Skeletal muscle satellite cell (primary cell): ENCODE measurements at regions not wholly inside any gene's neighbourhood (a gene's known extent, or its start where the extent isn't known, plus 50 kb on each side); places are given as distances from the start of the nearest gene placed in this dataset.

Experiments
- H3K27me3 ChIP-seq: 2 replicates; pipeline ENCODE4 v1.7.0; 2013; ENCODE audit warnings: low read length; ENCODE audit not compliant: control insufficient read depth, insufficient read depth
- H3K36me3 ChIP-seq: 2 replicates; pipeline ENCODE4 v1.7.0; 2013; ENCODE audit warnings: mild to moderate bottlenecking, control low read depth, low read length; ENCODE audit not compliant: insufficient read depth
- H3K4me1 ChIP-seq: 2 replicates; pipeline ENCODE4 v1.7.0; 2013; ENCODE audit warnings: low read length; ENCODE audit not compliant: control insufficient read depth, insufficient read depth
- H3K4me2 ChIP-seq: 2 replicates; pipeline ENCODE4 v1.7.0; 2013; ENCODE audit warnings: mild to moderate bottlenecking, low read length
- H3K4me3 ChIP-seq: 2 replicates; pipeline ENCODE4 v1.7.0; 2013; ENCODE audit warnings: low read length
- H3K9ac ChIP-seq: 2 replicates; pipeline ENCODE4 v1.7.0; 2013; ENCODE audit warnings: mild to moderate bottlenecking, low read depth, low read length, moderate library complexity
- H3K9me3 ChIP-seq: replicated peaks from 2 replicates; pipeline ENCODE4 v1.7.0; 2013; ENCODE audit warnings: mild to moderate bottlenecking, control low read depth, low read length

DNA sequence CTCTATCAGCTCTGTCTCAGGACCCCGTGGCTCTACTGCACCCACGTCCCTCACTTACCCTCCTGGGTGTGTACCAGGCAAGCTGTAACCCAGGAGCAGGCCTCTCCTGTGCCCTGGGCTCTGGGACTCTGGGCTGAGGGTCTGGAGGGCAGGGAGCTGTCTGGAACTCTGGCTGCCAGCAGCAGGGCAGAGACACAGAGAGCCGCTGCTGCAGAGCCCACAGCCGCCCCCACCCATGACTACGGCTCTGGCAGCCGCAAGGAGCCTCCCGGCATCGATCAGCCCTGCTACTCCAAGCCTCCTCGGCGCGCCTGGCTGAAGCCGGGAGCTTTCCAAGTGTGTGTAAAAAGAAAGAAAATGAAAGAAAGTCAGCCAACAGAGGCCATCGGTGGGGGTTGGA is 103.7 kb upstream of the ATP2B2 start:
- H3K9me3 ChIP-seq: no peaks in the 10 kb centered on the region
- no peaks in the 10 kb centered on the region for H3K4me1 ChIP-seq
- no peak overlapping the region for H3K9ac ChIP-seq
- no peak overlapping the region for H3K4me2 ChIP-seq
- no peaks in the 10 kb centered on the region for H3K36me3 ChIP-seq
- H3K27me3 ChIP-seq: peaks cover 8% of the 10 kb centered on the region
- H3K4me3 ChIP-seq: no peak overlapping the region

- peaks cover 7% of the 10 kb centered on the region for H3K27me3 ChIP-seq
- no peak overlapping the region for H3K9ac ChIP-seq
- no peaks in the 10 kb centered on the region for H3K4me1 ChIP-seq
- no peak overlapping the region for H3K4me3 ChIP-seq
- H3K4me2 ChIP-seq: no peak overlapping the region
- H3K9me3 ChIP-seq: no peaks in the 10 kb centered on the region
- no peaks in the 10 kb centered on the region for H3K36me3 ChIP-seq
Measured at GRCh38 chr3:10614168-10614567, 108.8 kb upstream of the ATP2B2 start.

GRCh38 chr3:10615715-10616114 is 110.3 kb upstream of the ATP2B2 start:
- Histone ChIP-seq H3K36me3 (no peaks in the 10 kb centered on the region), H3K9me3 (no peaks in the 10 kb centered on the region), H3K4me2 (no peak overlapping the region), H3K9ac (no peak overlapping the region), H3K4me1 (no peaks in the 10 kb centered on the region), H3K4me3 (no peak overlapping the region), H3K27me3 (peaks cover 7% of the 10 kb centered on the region)

- Histone ChIP-seq H3K4me2 (no peak overlapping the region), H3K9ac (no peak overlapping the region), H3K27me3 (peaks cover 8% of the 10 kb centered on the region), H3K36me3 (no peaks in the 10 kb centered on the region), H3K4me3 (no peak overlapping the region), H3K9me3 (no peaks in the 10 kb centered on the region), H3K4me1 (no peaks in the 10 kb centered on the region)
Measured at GRCh38 chr3:10616321-10616720, 110.9 kb upstream of the ATP2B2 start.

DNA sequence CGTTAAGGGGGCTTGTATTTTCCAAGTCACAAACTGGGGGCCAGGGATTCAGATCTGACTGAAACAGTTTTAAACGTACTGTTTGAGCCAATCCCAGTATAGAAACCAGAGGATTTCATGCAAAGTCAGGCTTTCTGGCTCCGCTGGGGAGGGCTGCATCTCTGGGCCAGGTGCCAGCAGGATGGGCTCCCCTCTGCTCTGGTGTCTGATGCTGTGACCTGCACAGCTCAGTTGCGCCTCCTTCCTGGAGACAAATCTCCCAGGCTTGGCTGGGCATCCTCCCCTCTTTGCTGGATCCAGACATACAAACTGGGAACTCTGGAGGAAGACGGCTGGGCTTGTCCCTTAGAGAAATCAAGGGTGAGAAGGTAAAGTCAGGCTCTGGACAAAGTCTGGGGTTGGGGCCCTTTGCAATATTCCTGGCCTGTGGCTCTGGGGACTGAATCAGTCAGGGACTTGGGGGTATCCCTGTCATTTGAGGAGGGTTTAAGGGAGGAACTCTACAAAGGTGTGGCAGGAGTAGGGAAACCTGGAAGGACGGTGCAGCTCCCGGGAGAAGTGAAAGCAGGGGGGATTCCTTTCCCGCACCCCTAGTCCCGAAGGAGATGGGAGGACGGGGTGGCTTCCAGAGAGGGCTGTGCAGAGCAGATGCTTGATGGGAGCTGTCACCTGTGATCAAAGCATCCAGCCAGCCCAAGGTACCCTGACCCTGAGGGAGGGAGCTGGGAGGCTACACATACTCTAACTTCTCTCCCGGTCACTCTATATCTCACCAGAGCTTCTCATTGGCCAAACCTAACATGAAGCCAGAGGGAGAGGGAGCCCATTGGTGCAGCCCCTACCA is 114.8 kb upstream of the ATP2B2 start:
- Histone ChIP-seq H3K36me3 (no peaks in the 10 kb centered on the region), H3K9ac (no peak overlapping the region), H3K4me2 (no peak overlapping the region), H3K27me3 (peaks cover 13% of the 10 kb centered on the region), H3K9me3 (no peaks in the 10 kb centered on the region), H3K4me3 (no peak overlapping the region), H3K4me1 (no peaks in the 10 kb centered on the region)

DNA sequence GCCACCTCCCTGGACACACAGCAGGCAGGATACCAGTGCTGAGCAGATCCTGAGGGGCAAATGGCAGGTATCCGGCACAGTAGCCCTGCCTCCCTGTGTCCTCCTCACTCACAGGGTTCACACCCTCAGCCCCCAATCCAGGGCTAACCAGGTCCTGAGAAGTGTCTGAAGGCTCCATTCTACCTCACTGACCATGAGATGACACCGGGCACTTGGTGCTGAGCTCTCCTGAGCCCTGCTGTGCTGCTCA is 115.4 kb upstream of the ATP2B2 start:
- Histone ChIP-seq H3K36me3 (no peaks in the 10 kb centered on the region), H3K27me3 (peaks cover 11% of the 10 kb centered on the region), H3K9me3 (no peaks in the 10 kb centered on the region), H3K4me3 (no peak overlapping the region), H3K4me2 (no peak overlapping the region), H3K4me1 (no peaks in the 10 kb centered on the region), H3K9ac (no peak overlapping the region)

- Histone ChIP-seq H3K4me3 (no peak overlapping the region), H3K36me3 (no peaks in the 10 kb centered on the region), H3K4me2 (no peak overlapping the region), H3K27me3 (peaks cover 10% of the 10 kb centered on the region), H3K9me3 (no peaks in the 10 kb centered on the region), H3K9ac (no peak overlapping the region), H3K4me1 (no peaks in the 10 kb centered on the region)
Measured at GRCh38 chr3:10623578-10624275, 118.3 kb upstream of the ATP2B2 start.

DNA sequence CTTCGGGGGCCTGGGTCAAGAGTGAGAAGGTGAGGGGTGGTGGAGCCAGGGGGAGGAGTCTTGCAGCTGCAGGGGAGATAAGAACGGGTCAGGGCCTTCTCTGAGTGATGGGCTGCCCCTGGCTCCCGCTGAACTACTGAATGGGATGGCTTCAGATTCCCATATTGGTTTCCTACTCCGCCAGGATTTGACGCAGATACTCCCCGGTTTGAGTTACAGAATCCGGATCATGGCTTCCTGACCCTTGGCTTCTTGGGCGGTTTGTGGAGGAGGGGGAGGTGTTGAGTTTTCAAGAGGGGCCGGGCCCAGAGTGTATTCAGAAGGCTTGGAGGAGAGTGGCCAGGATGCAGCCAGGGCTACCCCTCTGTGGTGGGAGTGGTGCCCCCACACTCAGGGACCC is 119.9 kb upstream of the ATP2B2 start:
- Histone ChIP-seq H3K27me3 (peaks cover 9% of the 10 kb centered on the region), H3K9me3 (no peaks in the 10 kb centered on the region), H3K4me2 (no peak overlapping the region), H3K9ac (no peak overlapping the region), H3K36me3 (no peaks in the 10 kb centered on the region), H3K4me3 (no peak overlapping the region), H3K4me1 (no peaks in the 10 kb centered on the region)

- H3K4me3 ChIP-seq: no peak overlapping the region
- H3K4me1 ChIP-seq: no peaks in the 10 kb centered on the region
- H3K9ac ChIP-seq: no peak overlapping the region
- H3K36me3 ChIP-seq: no peaks in the 10 kb centered on the region
- no peak overlapping the region for H3K4me2 ChIP-seq
- H3K27me3 ChIP-seq: peaks cover 5% of the 10 kb centered on the region
- H3K9me3 ChIP-seq: no peaks in the 10 kb centered on the region
Measured at GRCh38 chr3:10627884-10628572, 122.6 kb upstream of the ATP2B2 start.

- Histone ChIP-seq H3K27me3 (peaks cover 5% of the 10 kb centered on the region), H3K9ac (no peak overlapping the region), H3K4me3 (no peak overlapping the region)
Measured at GRCh38 chr3:10628891-10629670, 123.7 kb upstream of the ATP2B2 start.

DNA sequence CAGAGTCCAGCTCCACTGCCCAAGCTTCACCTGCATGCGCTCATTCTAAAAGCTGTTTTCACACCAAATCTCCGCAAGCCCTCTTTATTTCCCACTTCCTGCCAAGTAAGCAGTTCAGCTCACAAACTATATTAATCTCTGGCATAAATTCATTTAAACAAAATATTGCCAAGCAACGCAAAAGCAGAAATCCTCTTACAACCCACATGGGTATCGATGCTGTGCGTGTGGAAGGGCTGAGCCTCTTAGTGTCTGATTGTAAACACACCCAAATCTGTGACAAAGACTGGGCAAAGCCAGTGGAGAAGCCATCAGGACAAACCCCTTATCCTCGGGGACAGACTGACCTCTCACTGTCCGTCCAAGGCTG is 124.3 kb upstream of the ATP2B2 start:
- Histone ChIP-seq H3K36me3 (no peaks in the 10 kb centered on the region), H3K27me3 (peaks cover under 1% of the 10 kb centered on the region), H3K9me3 (no peaks in the 10 kb centered on the region), H3K4me3 (no peak overlapping the region), H3K9ac (no peak overlapping the region), H3K4me2 (no peak overlapping the region), H3K4me1 (no peaks in the 10 kb centered on the region)

More at GRCh38 chr3:10628891-10629670, 123.7 kb upstream of the ATP2B2 start:
- Histone ChIP-seq H3K4me2 (no peak overlapping the region), H3K36me3 (no peaks in the 10 kb centered on the region), H3K9me3 (no peaks in the 10 kb centered on the region), H3K4me1 (no peaks in the 10 kb centered on the region)
